HEK293T (cell line): ENCODE measurements at regions not wholly inside any gene's neighbourhood (a gene's known extent, or its start where the extent isn't known, plus 50 kb on each side); places are given as distances from the start of the nearest gene placed in this dataset.

ENCODE experiments used
- CTCF ChIA-PET: fragments of 350-600 bp; formaldehyde crosslinking; extraction: SDS; loops from one replicate; lab custom pipeline; 2021; ENCODE audit warnings: antibody characterized with exemption, inconsistent platforms; lab: Yijun Ruan, JAX
- POLR2A ChIA-PET: fragments of 350-600 bp; formaldehyde crosslinking; extraction: SDS; loops from one replicate; lab custom pipeline; 2020; ENCODE audit warnings: antibody characterized with exemption, inconsistent platforms; lab: Yijun Ruan, JAX
- DNase-seq: peaks from one replicate; pipeline ENCODE4 v3.0.0; 2012; ENCODE audit warnings: mixed read lengths; ENCODE audit errors: extremely low spot score
- ARNT ChIP-seq: fragments of 450-650 bp; IDR thresholded peaks from 2 replicates; pipeline ENCODE4 v1.6.1; 2017; ENCODE audit warnings: mild to moderate bottlenecking
- BHLHE40 ChIP-seq: fragments of 450-650 bp; IDR thresholded peaks from 2 replicates; pipeline ENCODE4 v1.6.1; 2016; ENCODE audit warnings: mild to moderate bottlenecking, moderate library complexity, borderline replicate concordance
- CTBP1 ChIP-seq: fragments of 450-650 bp; IDR thresholded peaks from 2 replicates; pipeline ENCODE4 v1.6.1; 2016; ENCODE audit warnings: borderline replicate concordance
- ELF4 ChIP-seq: fragments of 450-650 bp; IDR thresholded peaks from 2 replicates; pipeline ENCODE4 v1.6.1; 2017; ENCODE audit warnings: antibody characterized with exemption
- FOXA1 ChIP-seq: fragments of 450-650 bp; IDR thresholded peaks from 2 replicates; pipeline ENCODE4 v1.6.1; 2016; ENCODE audit warnings: mild to moderate bottlenecking
- FOXK2 ChIP-seq: fragments of 450-650 bp; IDR thresholded peaks from 2 replicates; pipeline ENCODE4 v1.6.1; 2016; ENCODE audit warnings: mild to moderate bottlenecking
- FOXM1 ChIP-seq: fragments of 450-650 bp; IDR thresholded peaks from 2 replicates; pipeline ENCODE4 v1.6.1; 2017; ENCODE audit warnings: mild to moderate bottlenecking, borderline replicate concordance
- HDGF ChIP-seq: fragments of 450-650 bp; IDR thresholded peaks from 2 replicates; pipeline ENCODE4 v1.6.1; 2017; ENCODE audit warnings: antibody characterized with exemption, borderline replicate concordance
- L3MBTL2 ChIP-seq: fragments of 450-650 bp; conservative IDR thresholded peaks from 2 replicates; pipeline ENCODE4 v1.6.1; 2016; ENCODE audit warnings: mild to moderate bottlenecking
- LEF1 ChIP-seq: fragments of 450-650 bp; IDR thresholded peaks from 2 replicates; pipeline ENCODE4 v1.6.1; 2017; ENCODE audit warnings: mild to moderate bottlenecking, borderline replicate concordance
- NFRKB ChIP-seq: fragments of 450-650 bp; IDR thresholded peaks from 2 replicates; pipeline ENCODE4 v1.6.1; 2016; ENCODE audit warnings: mild to moderate bottlenecking, moderate library complexity
- SP1 ChIP-seq: fragments of 450-650 bp; IDR thresholded peaks from 2 replicates; pipeline ENCODE4 v1.6.1; 2017
- SUZ12 ChIP-seq: fragments of 450-650 bp; IDR thresholded peaks from 2 replicates; pipeline ENCODE4 v1.6.1; 2016; ENCODE audit warnings: mild to moderate bottlenecking
- TARDBP ChIP-seq: fragments of 450-650 bp; IDR thresholded peaks from 2 replicates; pipeline ENCODE4 v1.6.1; 2016
- ZNF384 ChIP-seq: fragments of 450-650 bp; IDR thresholded peaks from 2 replicates; pipeline ENCODE4 v1.6.1; 2016
- TF ChIP-seq, protein P1 (sequence below): fragments of 450-650 bp; IDR thresholded peaks from 2 replicates; pipeline ENCODE4 v1.6.1; 2016

DNA sequence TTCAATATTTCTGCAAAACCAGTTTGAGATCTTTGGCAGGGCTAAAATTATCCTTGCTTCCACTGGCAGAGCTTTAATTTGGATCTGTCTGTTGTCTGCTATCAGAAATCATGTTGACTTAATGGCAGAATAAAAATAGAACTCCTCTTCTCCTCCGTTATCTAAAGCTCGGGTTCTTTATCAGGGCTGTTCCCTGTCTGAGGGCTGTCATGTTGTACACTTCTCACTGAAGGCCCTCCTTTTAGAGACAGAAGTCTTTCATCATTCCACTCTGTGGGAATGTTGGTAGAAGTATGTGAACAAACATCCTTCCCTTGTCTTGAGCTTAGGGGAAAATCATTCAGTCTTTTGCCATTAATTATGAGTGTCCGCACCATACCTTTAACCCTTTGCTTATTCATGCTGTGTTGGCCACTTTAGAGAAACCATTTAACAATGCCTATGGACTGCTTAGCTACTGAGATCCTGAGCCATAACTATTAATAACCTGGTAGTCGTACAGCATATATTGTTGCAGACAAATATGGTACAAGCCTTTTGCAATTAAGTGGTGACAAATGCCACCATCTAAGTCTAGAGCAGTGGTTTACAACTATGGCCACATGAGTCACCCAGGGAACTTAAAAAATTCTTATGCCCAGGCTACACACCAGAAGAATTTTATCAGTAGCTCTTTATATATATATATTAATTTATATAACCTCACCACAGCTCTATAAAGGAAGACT lies 226.0 kb upstream of the TPM1 start:
- ChIA-PET POLR2A (no interaction called here), CTCF (no interaction called here)
- no peak for DNase-seq
- no peak for TF ChIP-seq ZNF384
- TF ChIP-seq BHLHE40 = no peak
- no peak for TF ChIP-seq NFRKB

DNA sequence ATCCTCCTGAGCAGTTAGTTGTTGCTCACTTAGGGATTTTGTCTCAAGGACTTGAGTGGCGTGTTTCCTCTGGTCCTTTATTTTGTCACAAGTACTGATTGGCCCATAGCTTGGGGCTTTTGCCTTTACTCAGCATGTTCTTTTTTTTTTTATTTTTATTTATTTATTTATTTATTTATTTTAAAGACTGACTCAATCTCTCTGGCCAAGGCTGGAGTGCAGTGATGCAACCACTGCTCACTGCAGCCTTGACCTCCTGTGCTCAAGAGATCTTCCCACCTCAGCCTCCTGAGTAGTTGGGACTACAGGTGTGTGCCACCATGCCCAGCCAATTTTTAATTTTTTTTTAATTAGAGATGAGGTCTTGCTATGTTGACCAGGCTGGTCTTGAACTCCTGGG lies 223.9 kb upstream of the TPM1 start:
- CTCF ChIA-PET = no interaction called here
- no peak for TF ChIP-seq BHLHE40
- TF ChIP-seq LEF1 = no peak
- no peak for TF ChIP-seq HDGF
- TF ChIP-seq NFRKB = no peak
- TF ChIP-seq TARDBP = no peak
- no peak for TF ChIP-seq CTBP1
- no peak for TF ChIP-seq FOXA1
- TF ChIP-seq, protein P1, sequence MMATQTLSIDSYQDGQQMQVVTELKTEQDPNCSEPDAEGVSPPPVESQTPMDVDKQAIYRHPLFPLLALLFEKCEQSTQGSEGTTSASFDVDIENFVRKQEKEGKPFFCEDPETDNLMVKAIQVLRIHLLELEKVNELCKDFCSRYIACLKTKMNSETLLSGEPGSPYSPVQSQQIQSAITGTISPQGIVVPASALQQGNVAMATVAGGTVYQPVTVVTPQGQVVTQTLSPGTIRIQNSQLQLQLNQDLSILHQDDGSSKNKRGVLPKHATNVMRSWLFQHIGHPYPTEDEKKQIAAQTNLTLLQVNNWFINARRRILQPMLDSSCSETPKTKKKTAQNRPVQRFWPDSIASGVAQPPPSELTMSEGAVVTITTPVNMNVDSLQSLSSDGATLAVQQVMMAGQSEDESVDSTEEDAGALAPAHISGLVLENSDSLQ = no peak
- no peak for TF ChIP-seq ARNT
- no peak for TF ChIP-seq L3MBTL2
- no peak for TF ChIP-seq FOXM1
- no peak for TF ChIP-seq SP1
- TF ChIP-seq SUZ12 = no peak
- TF ChIP-seq ELF4 = no peak
- no peak for TF ChIP-seq FOXK2
- no peak for TF ChIP-seq ZNF384

DNA sequence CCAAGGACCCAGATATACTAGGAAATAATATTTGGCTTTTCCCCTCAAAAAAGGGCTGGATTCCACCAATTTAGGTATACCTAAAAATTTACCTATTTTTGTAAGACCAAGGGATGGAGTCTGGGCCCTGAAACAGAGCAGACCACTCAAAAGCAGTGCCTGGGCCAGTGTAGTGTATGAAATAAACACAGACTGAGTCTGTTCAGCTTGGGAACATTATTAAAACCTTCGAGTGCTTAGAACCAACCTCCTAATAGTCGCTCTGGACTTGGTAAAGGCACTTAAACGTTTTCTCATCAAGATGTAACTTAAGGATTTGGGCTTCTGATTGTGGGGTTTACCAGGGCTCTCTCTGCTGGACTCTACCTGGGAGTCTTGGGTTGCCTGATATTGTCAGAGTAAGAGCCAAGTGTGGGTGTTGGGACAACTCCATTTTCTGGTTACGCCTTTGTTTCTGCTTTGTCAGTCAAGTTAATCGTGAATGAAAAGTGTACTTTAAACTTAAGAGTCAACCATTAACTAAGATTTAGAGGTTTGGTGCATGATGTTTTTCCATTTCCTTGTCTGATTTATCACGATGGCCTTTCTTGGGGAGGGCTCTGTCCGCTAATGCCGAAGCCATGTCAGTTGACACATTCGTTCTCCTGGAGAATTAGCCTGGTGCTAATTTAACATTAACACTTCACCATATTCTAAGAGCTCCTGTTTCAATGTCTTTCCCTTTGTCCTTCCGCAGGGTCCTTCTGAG lies 221.0 kb upstream of the TPM1 start:
- no peak for DNase-seq
- no peak for TF ChIP-seq BHLHE40
- TF ChIP-seq LEF1 = no peak
- TF ChIP-seq TARDBP = no peak
- no peak for TF ChIP-seq CTBP1
- no peak for TF ChIP-seq SUZ12
- TF ChIP-seq HDGF = no peak
- TF ChIP-seq, protein P1 = no peak
- no peak for TF ChIP-seq FOXK2
- TF ChIP-seq SP1 = no peak
- TF ChIP-seq FOXA1 = no peak
- no peak for TF ChIP-seq ARNT
- TF ChIP-seq L3MBTL2 = no peak
- TF ChIP-seq FOXM1 = no peak
- no peak for TF ChIP-seq ELF4
- TF ChIP-seq NFRKB = no peak
- TF ChIP-seq ZNF384 = no peak
- CTCF ChIA-PET = no interaction called here
- POLR2A ChIA-PET = no interaction called here

More for the DNA sequence above, 223.9 kb upstream of the TPM1 start:
- DNase-seq = no peak
- POLR2A ChIA-PET = no interaction called here

DNA sequence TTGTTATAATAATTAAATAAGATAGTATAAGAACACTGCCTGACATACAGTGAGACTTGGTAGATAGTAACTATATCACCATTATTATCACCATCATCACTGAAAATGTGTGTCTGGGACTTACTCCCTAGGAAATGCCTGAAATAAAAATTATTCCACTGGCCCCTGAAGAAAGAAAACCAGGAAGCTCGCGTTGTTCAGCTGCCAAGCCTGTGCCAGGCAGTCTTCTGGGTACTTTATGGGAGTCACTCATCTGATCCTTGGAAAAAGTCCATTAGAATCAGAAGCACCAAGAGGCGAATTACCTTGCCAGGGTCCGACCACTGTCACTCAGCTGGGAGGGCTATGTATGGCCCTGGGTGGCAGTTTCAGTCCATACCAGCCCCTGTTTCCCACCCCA lies 220.3 kb upstream of the TPM1 start:
- TF ChIP-seq, protein P1 = no peak
- TF ChIP-seq FOXM1 = no peak
- no peak for TF ChIP-seq TARDBP
- TF ChIP-seq ARNT = no peak
- no peak for TF ChIP-seq SP1
- TF ChIP-seq HDGF = no peak
- TF ChIP-seq LEF1 = no peak
- no peak for TF ChIP-seq FOXA1
- no peak for TF ChIP-seq FOXK2
- TF ChIP-seq BHLHE40 = no peak
- no peak for TF ChIP-seq SUZ12
- no peak for TF ChIP-seq CTBP1
- no peak for TF ChIP-seq ELF4
- no peak for TF ChIP-seq ZNF384
- no peak for TF ChIP-seq L3MBTL2
- no peak for TF ChIP-seq NFRKB
- no peak for DNase-seq
- ChIA-PET CTCF (no interaction called here), POLR2A (no interaction called here)

DNA sequence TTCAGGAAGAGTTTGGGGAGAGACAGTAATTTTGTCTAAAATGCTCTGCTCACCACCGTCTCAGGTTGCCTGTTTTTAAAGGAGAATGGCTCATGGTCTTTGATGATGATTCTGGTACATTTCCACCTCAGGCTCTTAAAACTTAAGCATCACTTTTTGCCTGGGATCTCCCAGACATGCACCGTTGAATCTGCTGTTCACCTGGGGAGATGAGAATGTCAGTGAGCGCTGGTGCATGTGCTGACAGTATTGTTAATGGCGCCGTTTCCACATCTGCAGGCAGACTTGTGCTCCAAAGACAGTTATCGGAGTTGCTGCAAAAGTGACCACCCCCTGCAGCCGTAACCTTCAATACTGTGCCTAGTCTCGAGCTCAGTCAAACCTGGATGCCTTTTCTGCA lies 219.0 kb upstream of the TPM1 start:
- DNase-seq = no peak
- ChIA-PET POLR2A (no interaction called here), CTCF (no interaction called here)
- TF ChIP-seq, protein P1 = no peak
- TF ChIP-seq LEF1 (no peak), SP1 (no peak), BHLHE40 (no peak), ARNT (no peak), FOXA1 (no peak), FOXM1 (no peak), NFRKB (no peak), HDGF (no peak), TARDBP (no peak), FOXK2 (no peak), CTBP1 (no peak), ZNF384 (no peak), ELF4 (no peak), SUZ12 (no peak), L3MBTL2 (no peak)
